Ascending aorta (tissue), 2 donors: ENCODE measurements at regions not wholly inside any gene's neighbourhood (a gene's known extent, or its start where the extent isn't known, plus 50 kb on each side); places are given as distances from the start of the nearest gene placed in this dataset.

Experiments used
- DNase-seq, 2 donors: peaks; one replicate each; pipeline ENCODE4 v3.0.0-alpha.2; 2019; ENCODE audit warnings: low spot score in 2 of 2
- H3K27ac ChIP-seq, 2 donors: fragments of 200-600 bp; sonication (generic); one replicate each; pipeline ENCODE4 v1.5.1; 2016 to 2017; ENCODE audit warnings: mild to moderate bottlenecking in 1 of 2
- H3K27me3 ChIP-seq: fragments of 200-600 bp; sonication (generic); one replicate; pipeline ENCODE4 v1.5.1; 2017
- H3K36me3 ChIP-seq, 2 donors: fragments of 200-600 bp; sonication (generic); one replicate each; pipeline ENCODE4 v1.5.1; 2016
- H3K4me1 ChIP-seq, 2 donors: fragments of 200-600 bp; sonication (generic); one replicate each; pipeline ENCODE4 v1.5.1; 2016 to 2017; ENCODE audit warnings: mild to moderate bottlenecking in 1 of 2
- H3K4me3 ChIP-seq, 2 donors: fragments of 200-600 bp; sonication (generic); one replicate each; pipeline ENCODE4 v1.5.1; 2016 to 2017; ENCODE audit warnings: mild to moderate bottlenecking in 1 of 2
- H3K9me3 ChIP-seq, 2 donors: fragments of 200-600 bp; sonication (generic); one replicate each; pipeline ENCODE4 v1.5.1; 2016
- CTCF ChIP-seq, 3 experiments: fragments of 200-600 bp in 2 of 3; fragments of 450-650 bp in 1 of 3; sonication (generic) in 2 of 3; IDR thresholded peaks; one replicate each; pipeline ENCODE4 v1.5.1; 2016 to 2019; ENCODE audit warnings: antibody characterized with exemption in 3 of 3, mild to moderate bottlenecking in 1 of 3, moderate library complexity in 1 of 3
- intact Hi-C: fragments of 100-400 bp; cut with DNase I; formaldehyde crosslinking; loops from one replicate; pipeline ENCODE4 v1.15.1; 2023

- DNase-seq, result peak in 1 of 2 donors; percentile 50
- no peak for TF ChIP-seq CTCF (IDR thresholded peaks at IDR 0.05)
- intact Hi-C loops, result no loop called here
- no peaks in the 10 kb centered on the region for H3K27me3 ChIP-seq
- H3K4me1 ChIP-seq, result peaks cover 0 to 16% of the 10 kb centered on the region in 2 donors
- H3K36me3 ChIP-seq, result no peaks in the 10 kb centered on the region
- peaks cover 0 to 18% of the 10 kb centered on the region in 2 donors for H3K9me3 ChIP-seq
- no peak overlapping the region for H3K4me3 ChIP-seq
- H3K27ac ChIP-seq, result no peak overlapping the region
Observed at GRCh38 chr4:3699678-3700077, 66.5 kb upstream of the ADRA2C start.

- DNase-seq, result peak in 1 of 2 donors; percentile 21
- TF ChIP-seq CTCF (IDR thresholded peaks at IDR 0.05), result no peak
- Histone ChIP-seq H3K36me3 (no peaks in the 10 kb centered on the region), H3K9me3 (peaks cover 0 to 18% of the 10 kb centered on the region in 2 donors), H3K27me3 (no peaks in the 10 kb centered on the region), H3K27ac (no peak overlapping the region), H3K4me1 (peaks cover 0 to 16% of the 10 kb centered on the region in 2 donors), H3K4me3 (no peak overlapping the region)
- intact Hi-C loops, result no loop called here
Observed at GRCh38 chr4:3699261-3699660, 66.9 kb upstream of the ADRA2C start.

GRCh38 chr4:3697033-3697432 lies 69.2 kb upstream of the ADRA2C start:
- no peak overlapping the region for H3K4me3 ChIP-seq
- no peaks in the 10 kb centered on the region for H3K36me3 ChIP-seq
- H3K9me3 ChIP-seq, result peaks cover 0 to 18% of the 10 kb centered on the region in 2 donors
- H3K27me3 ChIP-seq, result no peaks in the 10 kb centered on the region
- intact Hi-C loops, result no loop called here
- peaks cover 0 to 5% of the 10 kb centered on the region in 2 donors for H3K4me1 ChIP-seq
- H3K27ac ChIP-seq, result no peak overlapping the region
- no peak for DNase-seq
- no peak for TF ChIP-seq CTCF (IDR thresholded peaks at IDR 0.05)

- H3K36me3 ChIP-seq, result no peaks in the 10 kb centered on the region
- H3K4me1 ChIP-seq, result no peaks in the 10 kb centered on the region
- intact Hi-C loops, result no loop called here
- H3K9me3 ChIP-seq, result no peaks in the 10 kb centered on the region
- no peak overlapping the region for H3K4me3 ChIP-seq
- TF ChIP-seq CTCF (IDR thresholded peaks at IDR 0.05), result no peak
- H3K27ac ChIP-seq, result no peak overlapping the region
- H3K27me3 ChIP-seq, result no peaks in the 10 kb centered on the region
- DNase-seq, result peak in 1 of 2 donors; percentile 45
Observed at GRCh38 chr4:3690551-3691152, 75.5 kb upstream of the ADRA2C start.

- peak in 1 of 2 donors; percentile 61 for DNase-seq
- H3K36me3 ChIP-seq, result no peaks in the 10 kb centered on the region
- TF ChIP-seq CTCF (IDR thresholded peaks at IDR 0.05), result no peak
- no peaks in the 10 kb centered on the region for H3K9me3 ChIP-seq
- no peak overlapping the region for H3K4me3 ChIP-seq
- no peak overlapping the region for H3K27ac ChIP-seq
- no peaks in the 10 kb centered on the region for H3K27me3 ChIP-seq
- H3K4me1 ChIP-seq, result no peaks in the 10 kb centered on the region
- intact Hi-C loops, result no loop called here
Observed at GRCh38 chr4:3689576-3690550, 76.3 kb upstream of the ADRA2C start.
